AG10803 (cell line): ENCODE measurements at regions not wholly inside any gene's neighbourhood (a gene's known extent, or its start where the extent isn't known, plus 50 kb on each side); places are given as distances from the start of the nearest gene placed in this dataset.
A peak's percentile ranks its signal among the peaks of the same experiment; 100 is the strongest.

Source experiments
- DNase-seq: peaks from one replicate; pipeline ENCODE4 v3.0.0; 2010; ENCODE audit warnings: low read depth
- H3K4me3 ChIP-seq: 2 replicates; pipeline ENCODE4 v1.5.1; 2011; ENCODE audit warnings: mild to moderate bottlenecking, low read length, control low read depth
- TF ChIP-seq, protein P1 (sequence below): conservative IDR thresholded peaks from 2 replicates; pipeline ENCODE4 v1.5.1; 2011; ENCODE audit warnings: mild to moderate bottlenecking, low read length, control low read depth, inconsistent platforms

GRCh38 chr3:45330510-45331295, 57.7 kb upstream of the LARS2 start:
- DNase-seq: no peak
- TF ChIP-seq, protein P1, sequence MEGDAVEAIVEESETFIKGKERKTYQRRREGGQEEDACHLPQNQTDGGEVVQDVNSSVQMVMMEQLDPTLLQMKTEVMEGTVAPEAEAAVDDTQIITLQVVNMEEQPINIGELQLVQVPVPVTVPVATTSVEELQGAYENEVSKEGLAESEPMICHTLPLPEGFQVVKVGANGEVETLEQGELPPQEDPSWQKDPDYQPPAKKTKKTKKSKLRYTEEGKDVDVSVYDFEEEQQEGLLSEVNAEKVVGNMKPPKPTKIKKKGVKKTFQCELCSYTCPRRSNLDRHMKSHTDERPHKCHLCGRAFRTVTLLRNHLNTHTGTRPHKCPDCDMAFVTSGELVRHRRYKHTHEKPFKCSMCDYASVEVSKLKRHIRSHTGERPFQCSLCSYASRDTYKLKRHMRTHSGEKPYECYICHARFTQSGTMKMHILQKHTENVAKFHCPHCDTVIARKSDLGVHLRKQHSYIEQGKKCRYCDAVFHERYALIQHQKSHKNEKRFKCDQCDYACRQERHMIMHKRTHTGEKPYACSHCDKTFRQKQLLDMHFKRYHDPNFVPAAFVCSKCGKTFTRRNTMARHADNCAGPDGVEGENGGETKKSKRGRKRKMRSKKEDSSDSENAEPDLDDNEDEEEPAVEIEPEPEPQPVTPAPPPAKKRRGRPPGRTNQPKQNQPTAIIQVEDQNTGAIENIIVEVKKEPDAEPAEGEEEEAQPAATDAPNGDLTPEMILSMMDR: no peak
- no peak overlapping the region for H3K4me3 ChIP-seq

DNA sequence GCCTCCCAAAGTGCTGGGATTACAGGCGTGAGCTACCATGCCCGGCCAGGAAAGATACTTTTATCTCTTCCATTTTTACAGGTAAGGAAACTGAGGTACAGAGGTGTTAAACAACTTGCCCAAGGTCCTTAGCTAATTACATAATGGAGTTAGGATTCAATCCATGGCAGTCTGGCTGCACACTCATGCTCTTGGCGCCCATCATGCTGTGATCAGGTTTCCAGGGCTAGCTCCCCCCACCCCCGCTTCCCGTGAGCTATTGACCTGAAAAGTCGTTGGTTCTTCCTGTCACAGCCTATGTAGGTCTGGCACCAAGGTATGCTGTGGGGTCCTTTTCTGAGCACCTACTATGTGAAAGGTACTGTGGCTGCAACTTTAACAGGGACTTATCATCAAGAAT, 55.9 kb upstream of the LARS2 start:
- DNase-seq: no peak
- TF ChIP-seq, protein P1: no peak
- no peak overlapping the region for H3K4me3 ChIP-seq

DNA sequence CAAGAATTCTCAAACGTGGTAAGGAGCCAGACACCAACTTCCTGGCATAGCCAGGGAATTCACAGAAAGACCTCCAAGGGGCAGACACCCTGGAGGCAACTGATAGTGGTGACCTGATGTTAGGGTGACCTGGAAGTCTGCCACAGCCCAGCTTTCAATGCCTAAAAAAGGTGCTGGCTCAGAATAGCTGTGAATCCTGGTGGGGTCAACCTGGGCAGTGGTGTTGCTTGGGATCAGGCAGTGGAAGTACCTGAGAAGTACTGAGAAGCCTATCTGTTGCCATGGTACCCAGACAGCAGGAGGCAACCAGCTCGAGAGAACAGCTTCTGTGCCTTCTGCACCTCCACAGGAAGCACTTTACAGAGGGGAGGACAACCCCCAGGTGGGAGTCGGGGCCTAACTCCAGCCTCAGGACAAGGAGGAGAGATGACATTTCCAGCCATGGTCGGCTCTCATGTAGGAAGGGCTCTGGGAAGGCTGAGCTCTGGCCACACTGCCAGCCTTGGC, 55.4 kb upstream of the LARS2 start:
- H3K4me3 ChIP-seq: no peak overlapping the region
- no peak for DNase-seq
- TF ChIP-seq, protein P1: no peak

DNA sequence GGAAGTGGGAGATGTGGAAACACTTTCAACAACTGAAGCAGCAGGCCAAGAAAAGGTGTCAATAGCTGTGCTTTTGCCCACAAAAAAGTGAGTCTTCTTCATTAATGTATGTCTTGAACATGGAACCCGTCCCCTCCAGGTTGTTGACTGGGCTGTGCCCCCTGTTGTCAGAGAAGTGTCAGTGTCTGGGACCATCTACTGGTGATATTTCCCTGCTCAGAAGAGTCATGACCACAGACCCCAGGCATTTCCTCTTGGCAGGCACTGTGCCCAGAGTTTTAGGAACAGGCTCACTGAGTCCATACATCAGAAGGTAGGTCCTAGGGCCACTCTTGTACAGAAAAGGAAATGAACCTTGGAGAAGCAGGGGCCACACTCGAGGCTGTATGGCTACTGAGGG, 54.8 kb upstream of the LARS2 start:
- TF ChIP-seq, protein P1: no peak
- DNase-seq: peak; percentile 38

GRCh38 chr3:45337839-45338470, 50.4 kb upstream of the LARS2 start:
- H3K4me3 ChIP-seq: no peak overlapping the region
- TF ChIP-seq, protein P1: no peak
- peak; percentile 44 for DNase-seq

More for the DNA sequence above, 54.8 kb upstream of the LARS2 start:
- H3K4me3 ChIP-seq: no peak overlapping the region
